Astrocyte of the spinal cord (primary cell): ENCODE measurements at regions not wholly inside any gene's neighbourhood (a gene's known extent, or its start where the extent isn't known, plus 50 kb on each side); places are given as distances from the start of the nearest gene placed in this dataset.

Experiments
- DNase-seq: peaks from one replicate; pipeline ENCODE4 v3.0.0; 2011; ENCODE audit warnings: low read depth, low spot score
- H3K4me3 ChIP-seq: 2 replicates; pipeline ENCODE4 v1.5.1; 2011; ENCODE audit warnings: low read depth, mild to moderate bottlenecking, low read length, moderate library complexity
- in situ Hi-C: cut with HindIII; loops from 2 replicates; pipeline ENCODE4 v1.10.0; 2017; ENCODE audit warnings: low sequenced_read_pairs
- TF ChIP-seq, protein P1 (sequence below): IDR thresholded peaks from 2 replicates; pipeline ENCODE4 v1.5.1; 2012; ENCODE audit warnings: low read depth, mild to moderate bottlenecking, low read length, inconsistent platforms

DNA sequence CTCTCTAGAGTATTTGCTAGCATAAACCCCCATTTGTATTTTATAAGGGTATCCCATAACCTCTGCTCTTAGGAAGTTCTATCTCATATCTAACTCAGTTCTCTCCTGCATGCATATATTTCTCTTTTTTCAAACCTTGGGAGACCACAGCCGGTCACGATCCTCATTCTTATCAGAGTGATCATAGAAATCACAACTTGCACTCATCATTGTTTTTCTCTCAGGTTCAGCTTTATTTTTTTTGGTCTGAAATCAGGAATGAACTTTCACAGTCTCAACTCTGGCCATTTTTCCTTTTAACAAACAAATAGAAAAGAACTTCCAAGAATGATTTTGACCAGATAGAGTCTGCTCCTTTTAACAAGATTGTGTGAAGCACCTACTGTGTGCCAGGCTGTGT, 98.6 kb upstream of the BLID start:
- DNase-seq = peak; percentile 53
- TF ChIP-seq, protein P1, sequence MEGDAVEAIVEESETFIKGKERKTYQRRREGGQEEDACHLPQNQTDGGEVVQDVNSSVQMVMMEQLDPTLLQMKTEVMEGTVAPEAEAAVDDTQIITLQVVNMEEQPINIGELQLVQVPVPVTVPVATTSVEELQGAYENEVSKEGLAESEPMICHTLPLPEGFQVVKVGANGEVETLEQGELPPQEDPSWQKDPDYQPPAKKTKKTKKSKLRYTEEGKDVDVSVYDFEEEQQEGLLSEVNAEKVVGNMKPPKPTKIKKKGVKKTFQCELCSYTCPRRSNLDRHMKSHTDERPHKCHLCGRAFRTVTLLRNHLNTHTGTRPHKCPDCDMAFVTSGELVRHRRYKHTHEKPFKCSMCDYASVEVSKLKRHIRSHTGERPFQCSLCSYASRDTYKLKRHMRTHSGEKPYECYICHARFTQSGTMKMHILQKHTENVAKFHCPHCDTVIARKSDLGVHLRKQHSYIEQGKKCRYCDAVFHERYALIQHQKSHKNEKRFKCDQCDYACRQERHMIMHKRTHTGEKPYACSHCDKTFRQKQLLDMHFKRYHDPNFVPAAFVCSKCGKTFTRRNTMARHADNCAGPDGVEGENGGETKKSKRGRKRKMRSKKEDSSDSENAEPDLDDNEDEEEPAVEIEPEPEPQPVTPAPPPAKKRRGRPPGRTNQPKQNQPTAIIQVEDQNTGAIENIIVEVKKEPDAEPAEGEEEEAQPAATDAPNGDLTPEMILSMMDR = no peak
- in situ Hi-C loops = no loop called here
- no peak overlapping the region for H3K4me3 ChIP-seq

DNA sequence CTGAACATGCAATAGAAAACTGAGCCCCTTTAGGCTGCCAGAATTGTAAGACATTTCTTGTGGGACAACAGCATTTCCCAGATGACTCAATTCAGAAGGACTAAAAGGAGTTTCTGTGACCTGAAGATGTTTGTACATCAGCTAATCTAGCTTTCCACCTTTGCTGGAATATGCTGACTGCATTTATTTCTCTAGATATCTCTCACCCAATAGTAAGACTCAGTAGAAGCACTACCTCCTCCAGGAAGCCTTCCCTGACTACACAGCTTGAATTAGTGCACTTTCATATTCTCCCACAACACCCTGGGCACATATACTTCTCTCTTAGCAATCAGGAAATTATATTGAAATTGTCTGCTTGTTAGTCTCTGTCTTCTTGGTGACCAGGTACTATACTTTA, 98.1 kb upstream of the BLID start:
- DNase-seq = no peak
- in situ Hi-C loops = no loop called here
- TF ChIP-seq, protein P1 = no peak
- no peak overlapping the region for H3K4me3 ChIP-seq

DNA sequence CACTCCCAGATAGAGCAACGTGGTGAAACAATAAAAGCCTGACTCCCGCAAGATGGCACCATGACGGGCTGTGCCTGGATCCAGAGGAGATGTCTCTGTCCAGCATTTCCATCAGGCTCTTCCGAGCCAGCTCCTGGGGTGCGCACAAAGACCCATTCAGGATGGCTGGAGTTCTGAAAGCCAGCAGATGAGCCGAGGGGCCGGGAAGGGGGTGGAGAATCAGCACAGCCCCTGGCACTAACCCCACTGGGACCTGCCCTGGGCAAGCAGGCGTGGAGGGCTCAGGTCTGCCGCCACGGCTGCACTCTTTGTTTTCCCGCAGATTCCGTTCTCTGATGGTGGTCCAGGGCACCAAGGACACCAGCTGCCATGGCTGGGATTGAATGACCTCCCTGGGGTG, 97.2 kb upstream of the BLID start:
- TF ChIP-seq, protein P1 = no peak
- no peak overlapping the region for H3K4me3 ChIP-seq
- in situ Hi-C loops = no loop called here
- DNase-seq = no peak

DNA sequence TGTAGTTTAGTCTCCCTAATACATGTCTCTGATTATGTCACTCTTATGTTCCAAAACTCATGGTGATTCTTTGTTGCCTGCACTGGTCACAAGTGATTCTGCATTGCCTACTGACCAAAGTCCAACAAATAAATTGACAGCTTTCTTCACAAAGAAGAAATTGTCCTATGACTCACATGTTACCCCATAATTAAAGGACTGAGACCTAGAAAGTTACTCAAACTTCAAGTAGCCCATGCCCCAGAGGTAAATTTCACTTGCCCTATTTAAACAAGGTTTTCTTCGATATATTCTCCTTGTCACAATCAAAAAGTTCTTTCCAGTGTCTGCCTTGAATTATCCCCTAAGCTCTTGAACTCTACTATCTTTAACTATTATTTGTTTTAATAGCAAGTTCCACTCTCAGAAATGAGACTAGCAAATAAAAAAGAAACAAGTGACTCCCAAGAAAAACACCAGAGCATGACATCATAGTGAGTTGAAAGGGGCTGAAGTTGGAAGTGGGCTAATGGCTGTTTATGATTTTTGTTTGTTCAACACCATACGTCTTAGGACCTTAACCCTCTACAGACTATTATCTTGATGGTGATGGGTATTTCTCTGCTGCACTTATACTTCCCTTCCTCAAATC, 94.5 kb upstream of the BLID start:
- TF ChIP-seq, protein P1 = no peak
- no peak for DNase-seq
- in situ Hi-C loops = no loop called here
- no peak overlapping the region for H3K4me3 ChIP-seq

DNA sequence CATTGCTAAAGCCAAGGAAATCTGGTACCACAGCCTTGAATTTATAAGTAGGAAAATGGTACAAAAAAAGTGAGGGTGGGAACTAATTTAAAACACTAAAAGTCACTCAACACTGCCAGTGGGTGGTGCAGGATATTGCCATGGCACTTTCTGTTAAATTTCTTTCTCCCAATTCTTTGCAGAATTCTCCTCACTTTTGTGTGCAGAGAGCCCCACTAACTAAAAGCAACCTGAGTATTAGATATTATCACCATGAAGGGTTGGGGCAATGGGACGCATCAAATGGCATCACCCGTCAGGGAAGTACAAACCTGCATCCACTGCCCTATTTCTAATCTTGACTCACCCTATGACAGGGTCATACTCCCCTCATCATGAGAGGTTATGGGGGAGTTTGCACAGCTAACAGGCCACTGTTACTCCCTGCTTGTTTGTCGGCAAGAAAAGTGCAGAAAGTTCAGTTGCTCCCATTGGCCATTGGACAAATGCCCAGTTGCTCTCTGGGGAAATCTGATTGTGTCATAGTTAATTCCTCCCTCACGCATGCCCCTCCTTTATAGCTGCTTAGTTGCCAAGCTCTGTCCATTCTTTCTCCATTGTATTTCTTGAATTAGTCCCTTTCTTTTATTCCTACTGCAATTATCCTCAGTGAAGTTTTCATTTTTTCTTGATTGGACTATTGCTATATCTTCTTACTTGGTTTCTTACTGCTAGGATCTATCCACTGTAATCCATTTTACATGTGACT, 93.8 kb upstream of the BLID start:
- TF ChIP-seq, protein P1 = no peak
- in situ Hi-C loops = no loop called here
- H3K4me3 ChIP-seq = no peak overlapping the region
- DNase-seq = peak; percentile 89

DNA sequence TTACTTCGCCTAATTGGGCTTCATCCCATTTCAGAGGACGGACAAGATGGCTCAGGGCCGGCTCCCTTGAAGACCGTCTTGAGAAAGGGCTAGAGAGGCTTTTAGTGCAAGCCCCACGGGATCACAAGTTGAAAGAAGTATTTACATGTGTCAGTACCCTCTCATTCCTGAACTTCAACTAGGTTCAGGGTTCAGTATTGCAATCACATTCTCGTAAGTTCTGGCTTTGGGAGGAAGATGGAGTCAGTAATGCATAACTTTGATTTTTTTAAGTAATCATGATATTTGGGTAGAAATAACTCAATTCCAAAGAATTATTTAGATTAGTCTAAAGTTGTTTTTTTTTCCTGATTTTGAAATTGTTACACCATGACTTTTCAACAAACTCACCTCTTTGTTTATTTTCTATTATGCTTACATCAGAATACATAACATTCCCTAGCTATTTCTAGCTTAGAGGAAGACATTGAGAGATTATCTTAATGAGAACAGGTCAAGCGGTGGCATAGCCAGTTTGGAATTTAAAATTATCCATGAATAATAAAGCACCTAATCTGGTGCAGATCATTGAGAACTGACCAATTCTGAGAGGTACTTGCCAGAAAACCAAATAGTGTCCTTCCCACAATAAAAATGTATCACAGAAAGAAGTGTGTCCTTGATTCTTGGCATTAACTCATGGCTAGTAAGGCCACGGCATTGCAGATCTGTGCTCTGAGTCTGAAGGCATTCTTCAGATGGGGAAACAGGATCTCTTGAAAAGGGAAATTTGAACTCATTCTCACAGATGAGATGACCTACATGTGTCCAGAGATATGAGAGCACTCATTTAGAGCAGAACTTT, 92.1 kb upstream of the BLID start:
- TF ChIP-seq, protein P1 = no peak
- in situ Hi-C loops = no loop called here
- no peak for DNase-seq
- peak overlapping the region; percentile 37 for H3K4me3 ChIP-seq
